MCF 10A (cell line): ENCODE measurements at regions not wholly inside any gene's neighbourhood (a gene's known extent, or its start where the extent isn't known, plus 50 kb on each side); places are given as distances from the start of the nearest gene placed in this dataset.

ENCODE experiments used
- BruUV-seq: library from RNA; stranded (reverse); fragments of 400-500 nt; replicated peaks from 2 replicates; lab custom pipeline; 2021; lab: Mats Ljungman, UMichigan
- CTCF ChIA-PET: fragments of 300-600 bp; sonication (Branson Sonifier 250); formaldehyde crosslinking; extraction: SDS; loops from one replicate; lab custom pipeline; 2021; ENCODE audit warnings: antibody characterized with exemption, inconsistent platforms; lab: Yijun Ruan, JAX
- POLR2A ChIA-PET: fragments of 300-600, 350-650 bp; sonication (Branson Sonifier 250); formaldehyde crosslinking; extraction: SDS; loops from one replicate; lab custom pipeline; 2020; ENCODE audit warnings: antibody characterized with exemption, inconsistent platforms; lab: Yijun Ruan, JAX
- DNase-seq: peaks from one replicate; pipeline ENCODE4 v3.0.0-alpha.2; 2018; ENCODE audit not compliant: unreplicated experiment
- H3K27ac Mint-ChIP-seq: one replicate; pipeline ENCODE4 v1.8.0; 2022; ENCODE audit warnings: mild to moderate bottlenecking, low read depth, mixed read lengths; ENCODE audit not compliant: unreplicated experiment
- H3K27me3 Mint-ChIP-seq: one replicate; pipeline ENCODE4 v1.8.0; 2022; ENCODE audit warnings: mixed read lengths; ENCODE audit not compliant: insufficient read depth, unreplicated experiment
- H3K36me3 Mint-ChIP-seq: one replicate; pipeline ENCODE4 v1.8.0; 2022; ENCODE audit warnings: mild to moderate bottlenecking, moderate library complexity, mixed read lengths; ENCODE audit not compliant: insufficient read depth, unreplicated experiment
- H3K4me1 Mint-ChIP-seq: one replicate; pipeline ENCODE4 v1.8.0; 2022; ENCODE audit warnings: mixed read lengths; ENCODE audit not compliant: insufficient read depth, unreplicated experiment
- H3K4me3 Mint-ChIP-seq: one replicate; pipeline ENCODE4 v1.8.0; 2022; ENCODE audit warnings: mild to moderate bottlenecking, moderate library complexity, mixed read lengths; ENCODE audit not compliant: unreplicated experiment
- H3K9me3 Mint-ChIP-seq: one replicate; pipeline ENCODE4 v1.8.0; 2022; ENCODE audit warnings: mixed read lengths; ENCODE audit not compliant: unreplicated experiment
- CTCF ChIP-seq: fragments of 200-600 bp; IDR thresholded peaks from one replicate; pipeline ENCODE4 v1.8.0; 2022; ENCODE audit warnings: antibody characterized with exemption, mild to moderate bottlenecking; ENCODE audit not compliant: unreplicated experiment
- intact Hi-C: fragments of 100-400 bp; cut with micrococcal nuclease; formaldehyde crosslinking; loops from 2 replicates; pipeline ENCODE4 v1.14.1; 2022

- ChIA-PET POLR2A (interaction anchor here (0.6 kb wide), 1 partner anchor 257 kb away, joined by 4 read pairs; no protein-coding TSS in a partner anchor), CTCF (interaction anchor here (1.0 kb wide), 1 partner anchor 19 kb away, joined by 4 read pairs; no protein-coding TSS in a partner anchor)
- no peaks in the 10 kb centered on the region for H3K27me3 Mint-ChIP-seq
- no peak overlapping the region for H3K4me3 Mint-ChIP-seq
- H3K36me3 Mint-ChIP-seq, result peaks cover 6% of the 10 kb centered on the region
- peak overlapping the region; percentile 46 for H3K27ac Mint-ChIP-seq
- intact Hi-C loops, result no loop called here
- BruUV-seq, result no TSS peak
- no peaks in the 10 kb centered on the region for H3K4me1 Mint-ChIP-seq
- H3K9me3 Mint-ChIP-seq, result peaks cover 18% of the 10 kb centered on the region
- DNase-seq, result no peak
- no peak for TF ChIP-seq CTCF
Observed at GRCh38 chr14:61870163-61870562, 107.9 kb downstream of the SNAPC1 start.

GRCh38 chr14:61872452-61872851 is 110.2 kb downstream of the SNAPC1 start:
- Mint-ChIP-seq H3K4me3 (no peak overlapping the region), H3K9me3 (peaks cover 18% of the 10 kb centered on the region), H3K27me3 (no peaks in the 10 kb centered on the region), H3K27ac (no peak overlapping the region), H3K36me3 (peaks cover 6% of the 10 kb centered on the region), H3K4me1 (no peaks in the 10 kb centered on the region)
- intact Hi-C loops, result no loop called here
- no peak for TF ChIP-seq CTCF
- DNase-seq, result no peak
- POLR2A ChIA-PET, result no interaction called here
- CTCF ChIA-PET, result interaction anchor here (1.7 kb wide), 2 partner anchors 12 to 22 kb away, joined by 9 to 10 read pairs; no protein-coding TSS in a partner anchor
- BruUV-seq, result no TSS peak

- TF ChIP-seq CTCF, result no peak
- intact Hi-C loops, result no loop called here
- H3K9me3 Mint-ChIP-seq, result peaks cover 7% of the 10 kb centered on the region
- peaks cover 14% of the 10 kb centered on the region for H3K27me3 Mint-ChIP-seq
- H3K27ac Mint-ChIP-seq, result no peak overlapping the region
- DNase-seq, result no peak
- H3K4me1 Mint-ChIP-seq, result no peaks in the 10 kb centered on the region
- ChIA-PET POLR2A (no interaction called here), CTCF (no interaction called here)
- peaks cover under 1% of the 10 kb centered on the region for H3K36me3 Mint-ChIP-seq
- H3K4me3 Mint-ChIP-seq, result no peak overlapping the region
- BruUV-seq, result no TSS peak
Observed at GRCh38 chr14:61875483-61875882, 113.3 kb downstream of the SNAPC1 start.

- Mint-ChIP-seq H3K36me3 (no peaks in the 10 kb centered on the region), H3K27me3 (peaks cover 14% of the 10 kb centered on the region), H3K9me3 (no peaks in the 10 kb centered on the region), H3K4me1 (no peaks in the 10 kb centered on the region), H3K4me3 (no peak overlapping the region), H3K27ac (no peak overlapping the region)
- TF ChIP-seq CTCF, result no peak
- ChIA-PET CTCF (interaction anchor here (1.1 kb wide), 1 partner anchor 17 kb away, joined by 3 read pairs; no protein-coding TSS in a partner anchor), POLR2A (interaction anchor here (0.6 kb wide), 1 partner anchor 130 kb away, joined by 3 read pairs; no protein-coding TSS in a partner anchor)
- no TSS peak for BruUV-seq
- no peak for DNase-seq
- intact Hi-C loops, result no loop called here
Observed at GRCh38 chr14:61876362-61877034, 114.3 kb downstream of the SNAPC1 start.
